B cell (primary cell): ENCODE measurements at regions not wholly inside any gene's neighbourhood (a gene's known extent, or its start where the extent isn't known, plus 50 kb on each side); places are given as distances from the start of the nearest gene placed in this dataset.

Experiments used
- ATAC-seq: fragments of 200-7000 bp; cut with Tn5 transposase; one replicate; pipeline ENCODE4 v1.10.0; 2021; ENCODE audit warnings: low read depth, mild to moderate bottlenecking, moderate number of reproducible peaks, moderate library complexity
- CTCF ChIA-PET: fragments of 350-600 bp; sonication (Branson Sonifier 250); formaldehyde crosslinking; loops from one replicate; lab custom pipeline; 2021; ENCODE audit warnings: antibody characterized with exemption, inconsistent platforms; lab: Charles Lee
- POLR2A ChIA-PET: fragments of 350-600 bp; sonication (Branson Sonifier 250); formaldehyde crosslinking; loops from one replicate; lab custom pipeline; 2021; ENCODE audit warnings: antibody characterized with exemption; lab: Charles Lee
- DNase-seq: peaks from one replicate; pipeline ENCODE4 v3.0.0; 2013
- H2AFZ ChIP-seq: 2 replicates; pipeline ENCODE4 v1.6.1; 2012; ENCODE audit warnings: mild to moderate bottlenecking, low read depth, low read length; ENCODE audit not compliant: insufficient read depth, poor library complexity, severe bottlenecking
- H3K27ac ChIP-seq, 2 donors: 1 replicate in 1 of 2; 2 replicates in 1 of 2; pipeline ENCODE4 v1.5.1; 2012 to 2013; ENCODE audit warnings: low read length in 2 of 2, mild to moderate bottlenecking in 2 of 2, moderate library complexity in 1 of 2
- H3K27me3 ChIP-seq, 4 experiments: fragments of 200-600 bp in 1 of 4; sonication (generic) in 1 of 4; replicated peaks in 1 of 4; 1 replicate in 2 of 4; 2 replicates in 2 of 4; pipeline versions ENCODE4 v1.6.1 to v1.7.0; 2013 to 2016; ENCODE audit warnings: low read length in 3 of 4, mild to moderate bottlenecking in 2 of 4, mixed read lengths in 1 of 4, moderate library complexity in 1 of 4; ENCODE audit not compliant: insufficient read depth in 4 of 4, control insufficient read depth in 3 of 4; ENCODE audit errors: control extremely low read depth in 1 of 4
- H3K36me3 ChIP-seq, 2 experiments: replicated peaks in 1 of 2; 1 replicate in 1 of 2; 2 replicates in 1 of 2; pipeline versions ENCODE4 v1.6.1 to v1.7.1; 2013; ENCODE audit warnings: low read length in 1 of 2; ENCODE audit not compliant: insufficient read depth in 2 of 2, control insufficient read depth in 1 of 2; ENCODE audit errors: control extremely low read depth in 1 of 2, extremely low read depth in 1 of 2
- H3K4me1 ChIP-seq, 2 donors: fragments of 200-600 bp in 1 of 2; sonication (generic) in 1 of 2; 1 replicate in 1 of 2; 2 replicates in 1 of 2; pipeline versions ENCODE4 v1.5.1 to v1.6.1; 2013 to 2017; ENCODE audit warnings: low read length in 2 of 2; ENCODE audit not compliant: control insufficient read depth in 2 of 2, insufficient read depth in 2 of 2
- H3K4me2 ChIP-seq: replicated peaks from 2 replicates; pipeline ENCODE3; 2012; ENCODE audit warnings: mild to moderate bottlenecking, low read depth, low read length; ENCODE audit not compliant: poor library complexity, severe bottlenecking
- H3K4me3 ChIP-seq, 5 experiments: fragments of 200-600 bp in 1 of 5; sonication (generic) in 1 of 5; 1 replicate in 3 of 5; 2 replicates in 2 of 5; pipeline versions ENCODE4 v1.5.1 to v1.7.0; 2011 to 2016; ENCODE audit warnings: low read length in 4 of 5, mild to moderate bottlenecking in 4 of 5, low read depth in 2 of 5, control low read depth in 1 of 5, moderate library complexity in 1 of 5; ENCODE audit not compliant: insufficient read depth in 1 of 5; ENCODE audit errors: control extremely low read depth in 1 of 5, extremely low read depth in 1 of 5
- H3K79me2 ChIP-seq: fragments of 200-600 bp; sonication (generic); one replicate; pipeline ENCODE4 v1.6.0; 2016; ENCODE audit warnings: low read length; ENCODE audit not compliant: control insufficient read depth, insufficient read depth
- H3K9ac ChIP-seq: fragments of 200-600 bp; sonication (generic); 2 replicates; pipeline ENCODE4 v1.6.1; 2017; ENCODE audit warnings: mild to moderate bottlenecking, low read length, moderate library complexity
- H3K9me3 ChIP-seq, 3 donors: one replicate each; pipeline versions ENCODE4 v1.6.1 to v1.7.1; 2013; ENCODE audit warnings: low read length in 2 of 3; ENCODE audit not compliant: control insufficient read depth in 2 of 3, insufficient read depth in 1 of 3; ENCODE audit errors: control extremely low read depth in 1 of 3
- H4K20me1 ChIP-seq: 2 replicates; pipeline ENCODE4 v1.6.0; 2012; ENCODE audit warnings: mild to moderate bottlenecking, low read length; ENCODE audit not compliant: insufficient read depth, control insufficient read depth, poor library complexity, severe bottlenecking
- H3K27ac Mint-ChIP-seq: one replicate; pipeline ENCODE4 v1.8.0; 2021; ENCODE audit warnings: mixed read lengths
- H3K27me3 Mint-ChIP-seq: one replicate; pipeline ENCODE4 v1.8.0; 2021; ENCODE audit warnings: mixed read lengths
- H3K4me1 Mint-ChIP-seq: one replicate; pipeline ENCODE4 v1.8.0; 2021; ENCODE audit warnings: mixed read lengths
- H3K4me3 Mint-ChIP-seq: one replicate; pipeline ENCODE4 v1.8.0; 2021; ENCODE audit warnings: mixed read lengths
- H3K9me3 Mint-ChIP-seq: one replicate; pipeline ENCODE4 v1.8.0; 2022; ENCODE audit warnings: mixed read lengths; ENCODE audit not compliant: insufficient read depth
- EZH2 ChIP-seq: IDR thresholded peaks from 2 replicates; pipeline ENCODE4 v1.6.1; 2012; ENCODE audit warnings: borderline replicate concordance, low read depth, mild to moderate bottlenecking, moderate library complexity, low read length; ENCODE audit not compliant: insufficient read depth, poor library complexity, severe bottlenecking
- WGBS: methylation state at CpG from one replicate; pipeline ENCODE4 v1.1.5; 2013; ENCODE audit warnings: missing lambda C conversion rate; ENCODE audit not compliant: insufficient coverage; 5-methylcytosine and 5-hydroxymethylcytosine counted together
- intact Hi-C: fragments of 100-400 bp; cut with micrococcal nuclease; formaldehyde crosslinking; loops from one replicate; pipeline ENCODE4 v1.10.0; 2022
- TF ChIP-seq, protein P1 (sequence below): fragments of 200-600 bp; IDR thresholded peaks from one replicate; pipeline ENCODE4 v1.8.0; 2022; ENCODE audit warnings: antibody characterized with exemption, mild to moderate bottlenecking

DNA sequence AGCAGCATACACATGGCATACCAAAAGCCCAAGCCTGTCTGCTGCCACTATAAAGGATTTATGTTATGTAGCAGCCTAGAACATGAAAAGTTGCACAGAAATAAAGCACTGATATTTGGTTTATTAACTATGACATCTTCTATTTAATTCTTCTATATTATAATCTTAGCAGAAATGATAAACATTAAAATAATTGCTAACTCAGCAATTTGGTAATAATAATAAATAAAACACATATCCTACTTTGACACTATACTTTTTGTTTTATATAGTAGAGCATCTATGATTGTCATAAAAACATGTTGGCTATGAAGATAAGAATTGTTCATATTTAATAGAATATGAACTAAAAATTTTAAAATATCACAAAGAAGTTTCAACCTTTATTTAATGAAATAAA lies 1733.3 kb upstream of the IGFBP7 start:
- no peak for TF ChIP-seq EZH2
- TF ChIP-seq, protein P1, sequence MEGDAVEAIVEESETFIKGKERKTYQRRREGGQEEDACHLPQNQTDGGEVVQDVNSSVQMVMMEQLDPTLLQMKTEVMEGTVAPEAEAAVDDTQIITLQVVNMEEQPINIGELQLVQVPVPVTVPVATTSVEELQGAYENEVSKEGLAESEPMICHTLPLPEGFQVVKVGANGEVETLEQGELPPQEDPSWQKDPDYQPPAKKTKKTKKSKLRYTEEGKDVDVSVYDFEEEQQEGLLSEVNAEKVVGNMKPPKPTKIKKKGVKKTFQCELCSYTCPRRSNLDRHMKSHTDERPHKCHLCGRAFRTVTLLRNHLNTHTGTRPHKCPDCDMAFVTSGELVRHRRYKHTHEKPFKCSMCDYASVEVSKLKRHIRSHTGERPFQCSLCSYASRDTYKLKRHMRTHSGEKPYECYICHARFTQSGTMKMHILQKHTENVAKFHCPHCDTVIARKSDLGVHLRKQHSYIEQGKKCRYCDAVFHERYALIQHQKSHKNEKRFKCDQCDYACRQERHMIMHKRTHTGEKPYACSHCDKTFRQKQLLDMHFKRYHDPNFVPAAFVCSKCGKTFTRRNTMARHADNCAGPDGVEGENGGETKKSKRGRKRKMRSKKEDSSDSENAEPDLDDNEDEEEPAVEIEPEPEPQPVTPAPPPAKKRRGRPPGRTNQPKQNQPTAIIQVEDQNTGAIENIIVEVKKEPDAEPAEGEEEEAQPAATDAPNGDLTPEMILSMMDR = no peak
- Histone ChIP-seq H2AFZ (no peak overlapping the region), H3K27ac (no peak overlapping the region), H3K4me3 (no peak overlapping the region), H3K79me2 (no peaks in the 10 kb centered on the region), H3K36me3 (no peaks in the 10 kb centered on the region), H4K20me1 (no peaks in the 10 kb centered on the region), H3K9me3 (peaks cover 0 to 3% (median 0%) of the 10 kb centered on the region in 3 donors), H3K27me3 (no peaks in the 10 kb centered on the region), H3K4me2 (no peak overlapping the region), H3K9ac (no peak overlapping the region), H3K4me1 (no peaks in the 10 kb centered on the region)
- Mint-ChIP-seq H3K27ac (no peak overlapping the region), H3K9me3 (peaks cover 7% of the 10 kb centered on the region), H3K4me3 (no peak overlapping the region), H3K4me1 (no peaks in the 10 kb centered on the region), H3K27me3 (no peaks in the 10 kb centered on the region)
- CTCF ChIA-PET = no interaction called here
- POLR2A ChIA-PET = no interaction called here
- intact Hi-C loops = no loop called here
- ATAC-seq (no peak), DNase-seq (no peak)

DNA sequence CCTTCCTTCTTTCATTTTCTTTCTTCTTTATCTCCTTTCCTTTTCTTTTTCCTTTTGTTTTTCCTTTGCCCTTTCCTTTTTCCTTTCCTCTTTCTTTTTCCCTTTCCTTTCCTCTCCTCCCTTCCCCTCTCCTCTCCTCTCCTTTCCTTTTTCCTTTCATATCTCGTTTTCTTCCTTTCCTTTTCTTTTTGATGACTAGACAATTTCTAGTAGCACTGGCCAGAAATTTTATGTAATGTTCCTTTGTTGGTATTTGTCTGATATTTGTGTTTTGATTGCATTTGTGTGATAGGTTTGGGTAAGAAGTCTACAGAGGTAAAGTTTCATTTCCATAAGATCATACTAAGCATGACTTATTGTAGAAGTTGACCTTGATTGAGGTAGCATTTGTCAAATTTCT lies 1722.9 kb upstream of the IGFBP7 start:
- H3K79me2 ChIP-seq = no peaks in the 10 kb centered on the region
- peaks cover 0 to under 1% (median 0%) of the 10 kb centered on the region in 3 donors for H3K9me3 ChIP-seq
- intact Hi-C loops = no loop called here
- ATAC-seq = no peak
- no peaks in the 10 kb centered on the region for H3K9me3 Mint-ChIP-seq
- no peaks in the 10 kb centered on the region for H3K27me3 Mint-ChIP-seq
- CTCF ChIA-PET = no interaction called here
- WGBS = no CpG with 5 or more reads among the region's 1 CpG
- no peaks in the 10 kb centered on the region for H4K20me1 ChIP-seq
- H2AFZ ChIP-seq = no peak overlapping the region
- H3K4me1 ChIP-seq = no peaks in the 10 kb centered on the region
- no peak overlapping the region for H3K4me3 ChIP-seq
- H3K27me3 ChIP-seq = no peaks in the 10 kb centered on the region
- TF ChIP-seq EZH2 = no peak
- TF ChIP-seq, protein P1 = no peak
- H3K27ac Mint-ChIP-seq = no peak overlapping the region
- POLR2A ChIA-PET = no interaction called here
- H3K4me2 ChIP-seq = no peak overlapping the region
- no peak for DNase-seq
- no peak overlapping the region for H3K27ac ChIP-seq
- no peaks in the 10 kb centered on the region for H3K36me3 ChIP-seq
- no peak overlapping the region for H3K4me3 Mint-ChIP-seq
- no peak overlapping the region for H3K9ac ChIP-seq
- no peaks in the 10 kb centered on the region for H3K4me1 Mint-ChIP-seq
